ENCODE measurements at regions not wholly inside any gene's neighbourhood (a gene's known extent, or its start where the extent isn't known, plus 50 kb on each side); places are given as distances from the start of the nearest gene placed in this dataset.
A peak's percentile ranks its signal among the peaks of the same experiment; 100 is the strongest.

DNA sequence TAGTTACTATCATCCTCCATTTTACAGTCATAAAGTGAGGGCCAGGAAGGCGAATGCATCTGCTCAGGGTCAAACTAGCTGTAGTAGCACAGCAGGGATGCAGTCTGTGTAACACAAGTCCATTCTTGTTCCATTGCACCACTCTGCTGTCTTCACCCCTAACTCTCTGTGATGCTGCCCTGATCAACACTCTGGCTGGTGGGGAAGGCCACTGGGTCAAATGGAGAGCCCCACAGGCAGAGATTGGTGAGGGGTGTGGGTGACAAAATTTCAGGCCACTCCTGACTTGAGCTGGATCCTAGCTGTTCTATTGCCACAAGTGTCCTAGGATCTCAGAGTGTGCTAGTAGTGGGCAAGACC, 136.5 kb downstream of the PJA1 start:
- Histone ChIP-seq H2BK20ac (ENCODE audit: low read depth, low read length) (no peak overlapping the region), H3K18ac (ENCODE audit: low read depth, low read length) (no peak overlapping the region), H4K91ac (ENCODE audit: insufficient read depth, low read depth, low read length) (peak overlapping the region; percentile 77; the same call in 1 of the 2 replicates), H2AK5ac (ENCODE audit: low read depth, low read length) (peak overlapping the region; percentile 48; the same call in 1 of the 2 replicates), H3K9me1 (ENCODE audit: insufficient read depth, low read length) (peaks cover 11% of the 10 kb centered on the region; the same call in 1 of the 2 replicates), H2BK15ac (ENCODE audit: low read depth, low read length) (no peak overlapping the region), H3K4ac (ENCODE audit: low read depth, low read length) (peak overlapping the region; percentile 39), H3K14ac (replicated peaks; ENCODE audit: low read depth, low read length) (peak overlapping the region; percentile 55; the same call in 1 of the 2 replicates), H3K27ac (ENCODE audit: insufficient read depth, low read length) (no peak overlapping the region), H3K36me3 (ENCODE audit: control insufficient read depth, insufficient read depth, low read length) (no peaks in the 10 kb centered on the region), H3K23ac (ENCODE audit: low read depth, low read length) (no peak overlapping the region), H3K56ac (ENCODE audit: extremely low read depth, insufficient read depth, low read length) (no peak overlapping the region), H2BK120ac (ENCODE audit: low read depth, low read length) (peak overlapping the region; percentile 88; the same call in 1 of the 2 replicates), H2AK9ac (replicated peaks; ENCODE audit: low read depth, low read length, poor library complexity) (no peak overlapping the region), H4K8ac (ENCODE audit: low read depth in 2 of 2, low read length in 2 of 2) (no peak overlapping the region; a peak in 1 of 4 replicates), H2AFZ (replicated peaks; ENCODE audit: low read length, poor library complexity) (no peak overlapping the region), H3K79me1 (ENCODE audit: low read depth in 1 of 2, low read length in 2 of 2) (no peaks in the 10 kb centered on the region), H2BK5ac (ENCODE audit: low read depth, low read length, poor library complexity, severe bottlenecking) (no peak overlapping the region), H3K4me3 (ENCODE audit: insufficient read depth, low read depth, low read length) (no peak overlapping the region), H4K20me1 (ENCODE audit: insufficient read depth, low read length) (no peaks in the 10 kb centered on the region), H3K4me1 (ENCODE audit: control insufficient read depth, insufficient read depth, low read length) (peaks cover 22% of the 10 kb centered on the region), H3K27me3 (ENCODE audit: control insufficient read depth, insufficient read depth, low read length) (peaks cover 5% of the 10 kb centered on the region; the same call in 1 of the 2 replicates), H3K4me2 (ENCODE audit: low read depth, low read length) (no peak overlapping the region), H4K5ac (ENCODE audit: low read depth, low read length) (peak overlapping the region; percentile 7; the same call in 1 of the 2 replicates), H3K9me3 (ENCODE audit: control insufficient read depth, insufficient read depth, low read length) (no peaks in the 10 kb centered on the region), H3K9ac (ENCODE audit: low read depth, low read length) (no peak overlapping the region)
- ATAC-seq (ENCODE audit: low read depth) (no peak), DNase-seq (no peak)
- BruUV-seq (replicated peaks) = no TSS peak
- ChIA-PET POLR2A (ENCODE audit: unreplicated experiment) (no interaction called here), CTCF (no interaction called here)
- in situ Hi-C loops (cut with MboI; ENCODE audit: low sequenced_read_pairs) = loop anchor here (25.0 kb wide), 1 partner anchor 191 kb away; the partner anchor contains the start of gene EFNB1
- no CpG with 5 or more reads among the region's 1 CpG for WGBS, 2 experiments (ENCODE audit: extremely low coverage in 2 of 2, insufficient read length in 1 of 2)
- intact Hi-C loops (cut with micrococcal nuclease) = no loop called here
- TF ChIP-seq MAZ (IDR thresholded peaks at IDR 0.05; ENCODE audit: borderline replicate concordance, low read depth, low read length) (no peak), BHLHE40 (IDR thresholded peaks at IDR 0.05; ENCODE audit: low read depth, low read length) (no peak), RAD21 (IDR thresholded peaks at IDR 0.05; ENCODE audit: low read length) (no peak), RFX5 (IDR thresholded peaks at IDR 0.05; ENCODE audit: low read depth, low read length) (no peak), SMC3 (IDR thresholded peaks at IDR 0.05; ENCODE audit: low read depth, low read length) (no peak), MXI1 (IDR thresholded peaks at IDR 0.05; ENCODE audit: borderline replicate concordance, low read depth, low read length) (no peak)
- TF ChIP-seq, protein P1, sequence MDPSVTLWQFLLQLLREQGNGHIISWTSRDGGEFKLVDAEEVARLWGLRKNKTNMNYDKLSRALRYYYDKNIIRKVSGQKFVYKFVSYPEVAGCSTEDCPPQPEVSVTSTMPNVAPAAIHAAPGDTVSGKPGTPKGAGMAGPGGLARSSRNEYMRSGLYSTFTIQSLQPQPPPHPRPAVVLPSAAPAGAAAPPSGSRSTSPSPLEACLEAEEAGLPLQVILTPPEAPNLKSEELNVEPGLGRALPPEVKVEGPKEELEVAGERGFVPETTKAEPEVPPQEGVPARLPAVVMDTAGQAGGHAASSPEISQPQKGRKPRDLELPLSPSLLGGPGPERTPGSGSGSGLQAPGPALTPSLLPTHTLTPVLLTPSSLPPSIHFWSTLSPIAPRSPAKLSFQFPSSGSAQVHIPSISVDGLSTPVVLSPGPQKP (IDR thresholded peaks at IDR 0.05; ENCODE audit: borderline replicate concordance, low read depth, low read length) = no peak
- dilution Hi-C loops (cut with HindIII; ENCODE audit: low sequenced_read_pairs, unreplicated experiment) = no loop called here

All from IMR-90 (cell line).